Right lobe of liver (tissue), 6 donors: ENCODE measurements at regions not wholly inside any gene's neighbourhood (a gene's known extent, or its start where the extent isn't known, plus 50 kb on each side); places are given as distances from the start of the nearest gene placed in this dataset.

Source experiments
- ATAC-seq, 4 donors: fragments of 200-7000 bp; cut with Tn5 transposase; one replicate each; pipeline ENCODE4 v1.9.1; 2020; ENCODE audit warnings: mild to moderate bottlenecking in 4 of 4, moderate library complexity in 4 of 4
- DNase-seq, 3 donors: peaks; one replicate each; pipeline ENCODE4 v3.0.0-alpha.2; 2020
- H3K27ac ChIP-seq, 3 donors: fragments of 200-600 bp; one replicate each; pipeline ENCODE4 v1.8.0; 2022
- H3K27me3 ChIP-seq, 2 donors: fragments of 200-600 bp; one replicate each; pipeline ENCODE4 v1.8.0; 2022
- H3K36me3 ChIP-seq, 4 donors: fragments of 200-600 bp; sonication (generic) in 1 of 4; one replicate each; pipeline versions ENCODE4 v1.5.1 to v1.8.0; 2017 to 2022; ENCODE audit warnings: control low read depth in 1 of 4
- H3K4me1 ChIP-seq, 4 donors: fragments of 200-600 bp; sonication (generic) in 1 of 4; one replicate each; pipeline versions ENCODE4 v1.5.1 to v1.8.0; 2017 to 2022; ENCODE audit warnings: control low read depth in 1 of 4
- H3K4me3 ChIP-seq, 3 donors: fragments of 200-600 bp; one replicate each; pipeline ENCODE4 v1.8.0; 2022
- H3K9me3 ChIP-seq, 4 donors: fragments of 200-600 bp; sonication (generic) in 1 of 4; one replicate each; pipeline versions ENCODE4 v1.5.1 to v1.8.0; 2017 to 2022; ENCODE audit warnings: control low read depth in 1 of 4
- POLR2A ChIP-seq: fragments of 450-650 bp; IDR thresholded peaks from one replicate; pipeline ENCODE4 v1.6.1; 2017; ENCODE audit warnings: antibody characterized with exemption, mild to moderate bottlenecking
- WGBS: methylation state at CpG from one replicate; pipeline ENCODE4 v1.1.6; 2018; ENCODE audit warnings: low coverage, low lambda C conversion rate; ENCODE audit not compliant: insufficient coverage; ENCODE audit errors: missing lambda C conversion rate; 5-methylcytosine and 5-hydroxymethylcytosine counted together
- intact Hi-C, 2 donors: fragments of 100-400 bp; cut with DNase I; formaldehyde crosslinking; loops; one replicate each; pipeline versions ENCODE4 v1.11.2 to v1.14.1; 2022
- TF ChIP-seq, protein P1 (sequence below), 4 donors: fragments of 200-600 bp in 3 of 4; fragments of 450-650 bp in 1 of 4; IDR thresholded peaks; one replicate each; pipeline versions ENCODE4 v1.5.1 to v1.8.0; 2016 to 2022; ENCODE audit warnings: antibody characterized with exemption in 4 of 4, mild to moderate bottlenecking in 2 of 4
- donor health status: DM: no; HTN: yes; CAD: no.
- donor health status: DM: no; HTN: no; CAD: no.
- donor health status: DM: no; HTN: no; CAD: no.
- donor health status: DM: no; HTN: yes; CAD: no.
- donor health status: DM: no; HTN: yes; CAD: no.

DNA sequence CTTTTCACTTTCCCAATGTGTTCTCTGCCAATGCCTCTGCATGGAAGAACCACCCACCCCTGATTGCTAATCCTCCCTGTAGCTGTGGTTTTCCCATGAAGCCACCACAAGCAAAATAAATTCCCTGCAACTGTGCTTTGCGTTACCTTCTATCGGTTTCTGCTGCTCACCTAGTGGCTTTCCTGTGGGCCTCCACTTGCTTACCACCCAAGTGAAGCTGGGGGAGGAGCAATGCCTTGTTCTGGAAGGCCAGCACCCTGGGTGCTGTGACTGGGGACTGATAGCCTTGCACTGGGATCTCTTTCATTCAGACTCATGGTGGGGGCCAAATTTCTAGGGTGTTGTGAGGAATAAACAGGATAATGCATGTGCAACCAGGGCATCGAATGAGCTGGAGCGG, 56.3 kb upstream of the GDNF start:
- intact Hi-C loops: no loop called here
- H3K36me3 ChIP-seq: no peaks in the 10 kb centered on the region
- DNase-seq (no peak), ATAC-seq (no peak)
- H3K9me3 ChIP-seq: no peaks in the 10 kb centered on the region
- no peak overlapping the region for H3K4me3 ChIP-seq
- H3K27me3 ChIP-seq: no peaks in the 10 kb centered on the region
- H3K27ac ChIP-seq: no peak overlapping the region
- TF ChIP-seq, protein P1, sequence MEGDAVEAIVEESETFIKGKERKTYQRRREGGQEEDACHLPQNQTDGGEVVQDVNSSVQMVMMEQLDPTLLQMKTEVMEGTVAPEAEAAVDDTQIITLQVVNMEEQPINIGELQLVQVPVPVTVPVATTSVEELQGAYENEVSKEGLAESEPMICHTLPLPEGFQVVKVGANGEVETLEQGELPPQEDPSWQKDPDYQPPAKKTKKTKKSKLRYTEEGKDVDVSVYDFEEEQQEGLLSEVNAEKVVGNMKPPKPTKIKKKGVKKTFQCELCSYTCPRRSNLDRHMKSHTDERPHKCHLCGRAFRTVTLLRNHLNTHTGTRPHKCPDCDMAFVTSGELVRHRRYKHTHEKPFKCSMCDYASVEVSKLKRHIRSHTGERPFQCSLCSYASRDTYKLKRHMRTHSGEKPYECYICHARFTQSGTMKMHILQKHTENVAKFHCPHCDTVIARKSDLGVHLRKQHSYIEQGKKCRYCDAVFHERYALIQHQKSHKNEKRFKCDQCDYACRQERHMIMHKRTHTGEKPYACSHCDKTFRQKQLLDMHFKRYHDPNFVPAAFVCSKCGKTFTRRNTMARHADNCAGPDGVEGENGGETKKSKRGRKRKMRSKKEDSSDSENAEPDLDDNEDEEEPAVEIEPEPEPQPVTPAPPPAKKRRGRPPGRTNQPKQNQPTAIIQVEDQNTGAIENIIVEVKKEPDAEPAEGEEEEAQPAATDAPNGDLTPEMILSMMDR (IDR thresholded peaks at IDR 0.05): no peak
- H3K4me1 ChIP-seq: peaks cover 0 to 23% (median 6%) of the 10 kb centered on the region in 4 donors
- WGBS: 54% methylated on average over 2 of the region's 4 CpGs

DNA sequence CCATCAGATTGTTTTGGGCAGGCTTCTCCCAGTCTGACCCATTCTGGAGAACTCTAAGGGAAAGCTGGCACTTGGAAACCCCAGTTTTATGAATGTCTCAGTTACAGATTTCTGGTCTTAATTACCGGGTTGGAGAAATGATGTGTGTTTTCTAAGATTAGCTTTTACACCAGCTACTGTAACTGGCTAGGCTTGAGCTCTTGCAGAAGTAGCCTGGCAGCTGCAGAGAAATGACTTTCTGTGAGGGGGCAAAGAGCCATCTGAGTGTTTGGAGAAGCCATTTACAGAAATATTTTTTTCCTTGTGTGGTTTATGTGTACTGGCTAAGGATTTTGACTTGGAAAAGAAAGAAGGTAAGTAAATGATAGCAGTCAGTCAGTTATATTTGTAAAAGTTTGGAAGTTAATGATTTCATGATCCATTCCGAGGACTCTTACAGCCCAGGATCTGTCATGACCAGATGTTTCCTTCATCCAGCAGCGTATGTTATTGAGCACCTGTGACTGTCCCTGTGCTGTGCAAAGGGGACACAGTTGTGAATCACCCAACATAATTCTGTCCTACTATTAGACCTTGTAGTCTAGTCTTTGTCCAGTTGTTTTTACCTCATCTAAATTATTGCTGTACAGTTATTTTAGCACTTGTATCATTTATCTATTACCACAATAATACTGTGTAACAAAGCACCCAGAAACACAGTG, 53.7 kb upstream of the GDNF start:
- intact Hi-C loops: no loop called here
- no peak overlapping the region for H3K27ac ChIP-seq
- H3K27me3 ChIP-seq: no peaks in the 10 kb centered on the region
- DNase-seq (no peak), ATAC-seq (no peak)
- H3K4me1 ChIP-seq: peaks cover 0 to 44% (median 12%) of the 10 kb centered on the region in 4 donors
- no peak overlapping the region for H3K4me3 ChIP-seq
- H3K9me3 ChIP-seq: no peaks in the 10 kb centered on the region
- WGBS: 81% methylated on average over 3 of the region's 3 CpGs
- no peak for TF ChIP-seq POLR2A
- TF ChIP-seq, protein P1 (IDR thresholded peaks at IDR 0.05): no peak
- no peaks in the 10 kb centered on the region for H3K36me3 ChIP-seq

DNA sequence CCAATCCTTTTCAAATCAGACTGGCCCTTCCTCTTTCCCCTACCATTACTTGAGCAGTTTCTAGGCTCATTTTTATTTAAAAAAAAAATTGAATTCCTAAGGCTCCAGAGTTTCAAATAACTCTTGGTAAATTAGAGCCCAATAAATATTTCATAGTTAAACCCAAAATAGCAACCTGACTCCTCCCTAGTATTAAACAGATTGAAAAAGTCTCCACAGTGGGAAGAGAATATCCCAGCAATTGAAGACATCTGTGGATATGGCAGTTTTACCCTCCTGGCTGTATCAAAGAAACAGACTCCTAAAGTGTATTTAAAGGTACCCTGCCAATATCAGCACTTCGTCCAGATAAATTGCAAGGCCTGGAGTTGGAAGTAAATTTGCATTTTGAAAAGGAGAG, 52.7 kb upstream of the GDNF start:
- peak overlapping the region in 1 of 3 donors; percentile 24 for H3K27ac ChIP-seq
- ATAC-seq (no peak), DNase-seq (no peak)
- peaks cover 0 to 44% (median 12%) of the 10 kb centered on the region in 4 donors for H3K4me1 ChIP-seq
- no peak overlapping the region for H3K4me3 ChIP-seq
- WGBS: 40% methylated on average over 1 of the region's 1 CpG
- no peaks in the 10 kb centered on the region for H3K9me3 ChIP-seq
- H3K27me3 ChIP-seq: no peaks in the 10 kb centered on the region
- intact Hi-C loops: no loop called here
- H3K36me3 ChIP-seq: no peaks in the 10 kb centered on the region
- TF ChIP-seq POLR2A: no peak
- TF ChIP-seq, protein P1 (IDR thresholded peaks at IDR 0.05): no peak

DNA sequence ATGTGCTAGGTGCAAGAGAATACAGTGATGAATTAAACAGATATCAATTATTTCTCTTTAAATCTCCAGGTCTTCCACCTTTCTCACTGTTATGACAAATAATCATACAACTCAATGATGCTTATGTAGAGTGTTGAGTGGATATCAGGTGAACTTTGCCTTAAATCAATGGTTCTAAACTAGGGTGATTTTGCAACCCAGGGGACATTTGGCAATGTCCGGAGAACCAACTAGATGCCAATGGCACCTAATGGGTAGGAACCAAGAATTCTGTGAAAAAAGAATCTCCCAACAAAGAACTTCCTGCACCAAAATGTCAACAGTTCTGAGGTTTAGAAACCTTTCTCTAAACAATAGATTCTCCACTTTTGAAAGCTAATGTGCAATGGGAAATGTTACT, 52.0 kb upstream of the GDNF start:
- ATAC-seq: peak; percentile 69 to 90 (median 80)
- DNase-seq: peak in 2 of 3 donors; percentile 20 to 72
- 21% methylated on average over 1 of the region's 1 CpG for WGBS

More for the DNA sequence above, 52.0 kb upstream of the GDNF start:
- Histone ChIP-seq H3K4me1 (peaks cover 0 to 44% (median 12%) of the 10 kb centered on the region in 4 donors), H3K9me3 (no peaks in the 10 kb centered on the region), H3K4me3 (no peak overlapping the region), H3K27ac (peak overlapping the region in 2 of 3 donors; percentile 8 to 73), H3K27me3 (no peaks in the 10 kb centered on the region), H3K36me3 (no peaks in the 10 kb centered on the region)
- TF ChIP-seq POLR2A: no peak
- TF ChIP-seq, protein P1 (IDR thresholded peaks at IDR 0.05): no peak
- intact Hi-C loops: no loop called here
